GM12873 (cell line): ENCODE measurements at regions not wholly inside any gene's neighbourhood (a gene's known extent, or its start where the extent isn't known, plus 50 kb on each side); places are given as distances from the start of the nearest gene placed in this dataset.

Source experiments
- TF ChIP-seq, protein P1 (sequence below): IDR thresholded peaks from 2 replicates; pipeline ENCODE4 v1.5.1; 2012; ENCODE audit warnings: low read depth, mild to moderate bottlenecking, moderate library complexity, low read length, control low read depth; ENCODE audit not compliant: insufficient read depth; ENCODE audit errors: missing control alignments

DNA sequence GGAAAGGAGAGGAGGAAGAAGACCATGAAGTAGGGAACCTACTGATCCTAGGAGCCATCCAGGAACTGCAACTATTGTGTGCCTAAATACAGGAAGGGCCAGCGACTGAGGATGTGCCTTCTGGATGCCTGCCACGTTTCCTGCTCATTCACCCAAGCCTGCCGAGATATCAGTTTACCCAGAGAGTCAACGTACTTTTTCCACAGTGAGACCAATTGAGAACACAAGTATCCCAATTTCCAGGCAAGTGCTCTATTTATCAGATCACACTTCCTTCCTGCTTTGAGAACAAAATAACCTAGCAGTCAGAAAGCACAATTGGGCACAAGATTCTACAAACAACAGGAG, 122.4 kb downstream of the AKAP11 start:
- TF ChIP-seq, protein P1, sequence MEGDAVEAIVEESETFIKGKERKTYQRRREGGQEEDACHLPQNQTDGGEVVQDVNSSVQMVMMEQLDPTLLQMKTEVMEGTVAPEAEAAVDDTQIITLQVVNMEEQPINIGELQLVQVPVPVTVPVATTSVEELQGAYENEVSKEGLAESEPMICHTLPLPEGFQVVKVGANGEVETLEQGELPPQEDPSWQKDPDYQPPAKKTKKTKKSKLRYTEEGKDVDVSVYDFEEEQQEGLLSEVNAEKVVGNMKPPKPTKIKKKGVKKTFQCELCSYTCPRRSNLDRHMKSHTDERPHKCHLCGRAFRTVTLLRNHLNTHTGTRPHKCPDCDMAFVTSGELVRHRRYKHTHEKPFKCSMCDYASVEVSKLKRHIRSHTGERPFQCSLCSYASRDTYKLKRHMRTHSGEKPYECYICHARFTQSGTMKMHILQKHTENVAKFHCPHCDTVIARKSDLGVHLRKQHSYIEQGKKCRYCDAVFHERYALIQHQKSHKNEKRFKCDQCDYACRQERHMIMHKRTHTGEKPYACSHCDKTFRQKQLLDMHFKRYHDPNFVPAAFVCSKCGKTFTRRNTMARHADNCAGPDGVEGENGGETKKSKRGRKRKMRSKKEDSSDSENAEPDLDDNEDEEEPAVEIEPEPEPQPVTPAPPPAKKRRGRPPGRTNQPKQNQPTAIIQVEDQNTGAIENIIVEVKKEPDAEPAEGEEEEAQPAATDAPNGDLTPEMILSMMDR, result no peak

DNA sequence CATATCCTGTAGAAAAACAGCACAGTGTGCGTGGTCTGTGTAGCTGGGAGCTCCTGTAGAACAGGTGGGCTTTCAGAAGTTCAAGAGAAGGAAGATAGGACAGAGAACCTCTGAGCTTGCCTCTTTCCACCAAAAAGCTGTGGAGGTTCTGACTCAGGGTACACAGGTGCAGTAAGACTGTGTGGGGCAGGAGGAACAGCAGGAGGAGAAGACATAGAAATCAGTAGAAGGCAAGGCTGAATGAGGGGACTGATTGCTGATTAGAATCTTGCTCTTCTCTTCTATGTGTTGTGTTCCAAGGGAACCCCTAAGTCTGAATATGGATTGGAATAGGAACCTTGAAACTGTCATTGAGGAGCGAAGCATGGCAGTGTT, 122.7 kb downstream of the AKAP11 start:
- TF ChIP-seq, protein P1, result no peak

GRCh38 chr13:42395086-42395821, 123.3 kb downstream of the AKAP11 start:
- TF ChIP-seq, protein P1, result no peak

DNA sequence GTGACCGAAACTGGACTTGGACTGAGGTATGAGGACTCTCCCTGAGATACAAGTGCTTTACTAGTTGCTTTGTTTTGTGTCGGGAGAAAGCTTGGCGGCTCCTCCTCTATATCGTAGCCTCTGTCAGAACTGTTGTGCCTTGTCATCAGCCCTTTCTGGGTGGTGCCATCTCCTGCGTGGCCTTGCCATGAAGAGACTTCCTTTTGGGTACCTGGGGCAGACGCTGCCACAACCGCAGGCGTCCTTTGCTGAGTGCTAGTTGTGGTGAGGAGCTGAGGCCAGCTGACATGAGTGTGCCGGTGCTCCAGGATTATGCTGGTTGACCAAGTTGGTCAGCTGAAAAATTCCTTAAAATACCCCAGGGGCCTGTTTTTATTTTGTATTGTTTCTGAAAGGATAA, 124.5 kb downstream of the AKAP11 start:
- TF ChIP-seq, protein P1, result no peak

- TF ChIP-seq, protein P1, result no peak
Observed at GRCh38 chr13:42396901-42397655, 125.1 kb downstream of the AKAP11 start.

- TF ChIP-seq, protein P1, result no peak
Observed at GRCh38 chr13:42398533-42398932, 126.6 kb downstream of the AKAP11 start.

- TF ChIP-seq, protein P1, result no peak
Observed at GRCh38 chr13:42400188-42400833, 128.4 kb downstream of the AKAP11 start.
